Endothelial cell of umbilical vein (primary cell): ENCODE measurements at regions not wholly inside any gene's neighbourhood (a gene's known extent, or its start where the extent isn't known, plus 50 kb on each side); places are given as distances from the start of the nearest gene placed in this dataset.
A peak's percentile ranks its signal among the peaks of the same experiment; 100 is the strongest.

Experiments used
- BruUV-seq: library from RNA; stranded (reverse); fragments of 400-500 nt; replicated peaks from 2 replicates; lab custom pipeline; 2021; lab: Mats Ljungman, UMichigan
- CTCF ChIA-PET: fragments of 300-600, 350-600 bp; sonication (Branson Sonifier 250); formaldehyde crosslinking; loops from one replicate; lab custom pipeline; 2021; ENCODE audit warnings: antibody characterized with exemption, inconsistent platforms; lab: Charles Lee
- POLR2A ChIA-PET: fragments of 300-600, 350-600 bp; sonication (Branson Sonifier 250); formaldehyde crosslinking; loops from one replicate; lab custom pipeline; 2021; ENCODE audit warnings: antibody characterized with exemption, inconsistent platforms; lab: Charles Lee
- DNase-seq: peaks from one replicate; pipeline ENCODE4 v3.0.0-alpha.2; 2011; ENCODE audit warnings: low read depth, low spot score
- FAIRE-seq: peaks from 2 replicates; lab custom pipeline; 2011; peaks lifted over from hg19 to GRCh38; lab: Jason Lieb, UNC
- H2AFZ ChIP-seq: 2 replicates; pipeline ENCODE4 v1.6.0; 2012; ENCODE audit warnings: low read depth, low read length, control low read depth, inconsistent platforms
- H3K27ac ChIP-seq: 2 replicates; pipeline ENCODE4 v1.5.1; 2011; ENCODE audit warnings: low read depth, mild to moderate bottlenecking, control low read depth, low read length, moderate library complexity; ENCODE audit not compliant: insufficient read depth
- H3K27me3 ChIP-seq, 2 experiments: 2 replicates each; pipeline versions ENCODE4 v1.6.0 to v1.6.1; 2011; ENCODE audit warnings: low read length in 2 of 2, mixed read lengths in 1 of 2; ENCODE audit not compliant: control insufficient read depth in 2 of 2, insufficient read depth in 2 of 2
- H3K36me3 ChIP-seq, 2 experiments: 2 replicates in 1 of 2; 3 replicates in 1 of 2; pipeline ENCODE4 v1.5.1; 2011; ENCODE audit warnings: low read length in 2 of 2, mild to moderate bottlenecking in 1 of 2, moderate library complexity in 1 of 2; ENCODE audit not compliant: control insufficient read depth in 2 of 2, insufficient read depth in 2 of 2; ENCODE audit errors: extremely low read depth in 1 of 2
- H3K4me1 ChIP-seq: 3 replicates; pipeline ENCODE4 v1.5.1; 2011; ENCODE audit warnings: mild to moderate bottlenecking, low read length; ENCODE audit not compliant: control insufficient read depth, insufficient read depth; ENCODE audit errors: extremely low read depth
- H3K4me2 ChIP-seq: 2 replicates; pipeline ENCODE4 v1.6.1; 2011; ENCODE audit warnings: low read length, control low read depth, mixed read lengths; ENCODE audit not compliant: insufficient read depth
- H3K4me3 ChIP-seq, 3 experiments: fragments of 200-600 bp in 1 of 3; sonication (generic), shearing (Covaris generic) in 1 of 3; replicated peaks in 1 of 3; 2 replicates each; pipeline ENCODE4 v1.5.1; 2011 to 2016; ENCODE audit warnings: control low read depth in 3 of 3, low read length in 3 of 3, mild to moderate bottlenecking in 2 of 3, inconsistent platforms in 1 of 3, low read depth in 1 of 3, moderate library complexity in 1 of 3; ENCODE audit not compliant: insufficient read depth in 1 of 3
- H3K79me2 ChIP-seq: 2 replicates; pipeline ENCODE4 v1.6.0; 2012; ENCODE audit warnings: low read length, inconsistent platforms; ENCODE audit not compliant: control insufficient read depth, insufficient read depth
- H3K9ac ChIP-seq: replicated peaks from 2 replicates; pipeline ENCODE3; 2011; ENCODE audit warnings: low read length, control low read depth; ENCODE audit not compliant: insufficient read depth; ENCODE audit errors: extremely low read depth
- H3K9me1 ChIP-seq: replicated peaks from 3 replicates; pipeline ENCODE4 v1.6.0; 2011; ENCODE audit warnings: mild to moderate bottlenecking, low read length; ENCODE audit not compliant: control insufficient read depth, insufficient read depth; ENCODE audit errors: extremely low read depth
- H3K9me3 ChIP-seq: replicated peaks from 2 replicates; pipeline ENCODE4 v1.5.1; 2012; ENCODE audit warnings: low read length, inconsistent platforms; ENCODE audit not compliant: control insufficient read depth, insufficient read depth
- H4K20me1 ChIP-seq: replicated peaks from 2 replicates; pipeline ENCODE3; 2011; ENCODE audit warnings: mild to moderate bottlenecking, low read length; ENCODE audit not compliant: control insufficient read depth, insufficient read depth; ENCODE audit errors: extremely low read depth
- EZH2 ChIP-seq: IDR thresholded peaks from 2 replicates; pipeline ENCODE4 v1.6.1; 2012; ENCODE audit warnings: borderline replicate concordance, low read depth, mild to moderate bottlenecking, moderate library complexity, low read length, inconsistent platforms; ENCODE audit not compliant: severe bottlenecking
- FOS ChIP-seq: IDR thresholded peaks from 2 replicates; pipeline ENCODE4 v1.6.1; 2011; ENCODE audit warnings: mild to moderate bottlenecking, low read length, moderate library complexity, borderline replicate concordance; ENCODE audit not compliant: insufficient read depth
- GATA2 ChIP-seq: IDR thresholded peaks from 2 replicates; pipeline ENCODE4 v1.7.0; 2011; ENCODE audit warnings: low read depth, mild to moderate bottlenecking, moderate library complexity, mixed read lengths, low read length; ENCODE audit not compliant: insufficient read length, insufficient read depth
- JUN ChIP-seq: IDR thresholded peaks from 2 replicates; pipeline ENCODE4 v1.6.1; 2011; ENCODE audit warnings: borderline replicate concordance, low read depth; ENCODE audit not compliant: insufficient read length, insufficient read depth
- MYC ChIP-seq: IDR thresholded peaks from one replicate; pipeline ENCODE4 v1.6.1; 2011; ENCODE audit warnings: mild to moderate bottlenecking, low read depth, low read length
- POLR2A ChIP-seq: IDR thresholded peaks from 2 replicates; pipeline ENCODE4 v1.6.1; 2012; ENCODE audit warnings: low read depth, mild to moderate bottlenecking, control low read depth, low read length
- POLR2AphosphoS5 ChIP-seq: IDR thresholded peaks from 2 replicates; pipeline ENCODE4 v1.6.1; 2012; ENCODE audit warnings: low read depth, mild to moderate bottlenecking, control low read depth, low read length, moderate library complexity; ENCODE audit not compliant: insufficient read depth
- dilution Hi-C: fragments of 300-500 bp; cut with MboI; formaldehyde crosslinking; loops from one replicate; pipeline ENCODE4 v1.15.0; 2019; ENCODE audit warnings: low sequenced_read_pairs; ENCODE audit not compliant: extremely low pct_ligation_motif_present
- intact Hi-C: fragments of 100-400 bp; cut with micrococcal nuclease; formaldehyde crosslinking; loops from one replicate; pipeline ENCODE4 v1.10.0; 2022
- TF ChIP-seq, protein P1 (sequence below), 2 donors: IDR thresholded peaks; 1 replicate in 1 of 2; 2 replicates in 1 of 2; pipeline ENCODE4 v1.5.1; 2011; ENCODE audit warnings: low read length in 2 of 2, mild to moderate bottlenecking in 2 of 2, moderate library complexity in 2 of 2, control low read depth in 1 of 2, inconsistent platforms in 1 of 2, low read depth in 1 of 2; ENCODE audit not compliant: insufficient read depth in 1 of 2; ENCODE audit errors: extremely low read depth in 1 of 2
- TF ChIP-seq, protein P2 (sequence below): IDR thresholded peaks from 2 replicates; pipeline ENCODE4 v1.6.1; 2011; ENCODE audit not compliant: insufficient read depth, insufficient read length

DNA sequence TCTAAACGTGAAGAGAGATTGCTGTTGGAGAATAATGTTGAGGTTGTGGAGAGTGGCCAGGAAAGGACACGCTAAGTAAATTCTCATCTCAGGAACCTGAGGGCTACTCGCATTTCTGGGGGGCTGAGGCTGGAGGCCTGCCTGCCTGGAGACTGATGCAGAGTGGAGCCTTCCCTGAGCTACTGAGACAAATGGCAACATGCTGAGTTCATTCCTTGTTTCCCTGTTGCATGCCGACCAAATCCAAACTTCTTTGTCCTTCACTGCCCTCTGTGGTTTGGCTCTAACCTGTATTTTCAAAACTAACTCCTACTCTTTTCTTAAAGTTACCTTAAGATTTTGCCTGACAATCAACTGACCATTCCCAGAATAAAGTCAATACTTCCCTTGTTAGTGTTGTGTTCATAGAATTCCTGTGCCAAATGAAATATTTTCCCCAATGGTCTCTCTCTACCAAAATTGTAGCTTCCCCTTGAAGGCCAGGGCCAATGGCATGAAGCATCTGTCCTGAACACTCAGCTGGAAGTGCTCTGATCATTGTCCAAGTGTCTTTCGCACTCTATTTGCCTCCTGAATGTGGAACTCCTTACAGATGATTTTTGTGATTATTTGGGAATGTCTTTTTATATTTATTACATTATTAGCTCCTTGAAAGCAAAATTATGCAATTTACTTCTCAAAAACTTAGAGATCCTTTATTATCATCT is 1085.6 kb downstream of the SOCS6 start:
- Histone ChIP-seq H3K36me3 (no peaks in the 10 kb centered on the region), H3K9ac (no peak overlapping the region), H3K79me2 (no peaks in the 10 kb centered on the region), H2AFZ (peak overlapping the region; percentile 7), H3K9me1 (no peaks in the 10 kb centered on the region), H4K20me1 (no peaks in the 10 kb centered on the region), H3K27ac (no peak overlapping the region), H3K9me3 (no peaks in the 10 kb centered on the region), H3K4me2 (no peak overlapping the region), H3K4me1 (no peaks in the 10 kb centered on the region), H3K4me3 (no peak overlapping the region), H3K27me3 (no peaks in the 10 kb centered on the region)
- CTCF ChIA-PET, result interaction anchor here (1.0 kb wide), 1 partner anchor 11 kb away, joined by 4 read pairs; no protein-coding TSS in a partner anchor
- intact Hi-C loops, result no loop called here
- no peak for DNase-seq
- POLR2A ChIA-PET, result no interaction called here
- TF ChIP-seq, protein P1, sequence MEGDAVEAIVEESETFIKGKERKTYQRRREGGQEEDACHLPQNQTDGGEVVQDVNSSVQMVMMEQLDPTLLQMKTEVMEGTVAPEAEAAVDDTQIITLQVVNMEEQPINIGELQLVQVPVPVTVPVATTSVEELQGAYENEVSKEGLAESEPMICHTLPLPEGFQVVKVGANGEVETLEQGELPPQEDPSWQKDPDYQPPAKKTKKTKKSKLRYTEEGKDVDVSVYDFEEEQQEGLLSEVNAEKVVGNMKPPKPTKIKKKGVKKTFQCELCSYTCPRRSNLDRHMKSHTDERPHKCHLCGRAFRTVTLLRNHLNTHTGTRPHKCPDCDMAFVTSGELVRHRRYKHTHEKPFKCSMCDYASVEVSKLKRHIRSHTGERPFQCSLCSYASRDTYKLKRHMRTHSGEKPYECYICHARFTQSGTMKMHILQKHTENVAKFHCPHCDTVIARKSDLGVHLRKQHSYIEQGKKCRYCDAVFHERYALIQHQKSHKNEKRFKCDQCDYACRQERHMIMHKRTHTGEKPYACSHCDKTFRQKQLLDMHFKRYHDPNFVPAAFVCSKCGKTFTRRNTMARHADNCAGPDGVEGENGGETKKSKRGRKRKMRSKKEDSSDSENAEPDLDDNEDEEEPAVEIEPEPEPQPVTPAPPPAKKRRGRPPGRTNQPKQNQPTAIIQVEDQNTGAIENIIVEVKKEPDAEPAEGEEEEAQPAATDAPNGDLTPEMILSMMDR (IDR thresholded peaks at IDR 0.05; ENCODE audit: extremely low read depth in 1 of 2, insufficient read depth in 1 of 2, low read depth in 1 of 2, low read length in 2 of 2), result no peak
- no peak for TF ChIP-seq MYC
- no peak for TF ChIP-seq JUN
- TF ChIP-seq EZH2, result no peak
- TF ChIP-seq POLR2A, result no peak
- TF ChIP-seq POLR2AphosphoS5, result no peak
- TF ChIP-seq, protein P2, sequence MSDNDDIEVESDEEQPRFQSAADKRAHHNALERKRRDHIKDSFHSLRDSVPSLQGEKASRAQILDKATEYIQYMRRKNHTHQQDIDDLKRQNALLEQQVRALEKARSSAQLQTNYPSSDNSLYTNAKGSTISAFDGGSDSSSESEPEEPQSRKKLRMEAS, result no peak
- TF ChIP-seq GATA2, result no peak
- no peak for TF ChIP-seq FOS
- FAIRE-seq, result no peak
- dilution Hi-C loops, result no loop called here
- no TSS peak for BruUV-seq
